Activated effector memory CD4-positive, alpha-beta T cell treated with anti-CD3 and anti-CD28 coated beads, Interleukin-2, amount 50 U/mL, for 16 hours (primary cell): ENCODE measurements at regions not wholly inside any gene's neighbourhood (a gene's known extent, or its start where the extent isn't known, plus 50 kb on each side); places are given as distances from the start of the nearest gene placed in this dataset.

ENCODE experiments used
- DNase-seq: peaks from one replicate; pipeline ENCODE4 v3.0.0-alpha.2; 2020

DNA sequence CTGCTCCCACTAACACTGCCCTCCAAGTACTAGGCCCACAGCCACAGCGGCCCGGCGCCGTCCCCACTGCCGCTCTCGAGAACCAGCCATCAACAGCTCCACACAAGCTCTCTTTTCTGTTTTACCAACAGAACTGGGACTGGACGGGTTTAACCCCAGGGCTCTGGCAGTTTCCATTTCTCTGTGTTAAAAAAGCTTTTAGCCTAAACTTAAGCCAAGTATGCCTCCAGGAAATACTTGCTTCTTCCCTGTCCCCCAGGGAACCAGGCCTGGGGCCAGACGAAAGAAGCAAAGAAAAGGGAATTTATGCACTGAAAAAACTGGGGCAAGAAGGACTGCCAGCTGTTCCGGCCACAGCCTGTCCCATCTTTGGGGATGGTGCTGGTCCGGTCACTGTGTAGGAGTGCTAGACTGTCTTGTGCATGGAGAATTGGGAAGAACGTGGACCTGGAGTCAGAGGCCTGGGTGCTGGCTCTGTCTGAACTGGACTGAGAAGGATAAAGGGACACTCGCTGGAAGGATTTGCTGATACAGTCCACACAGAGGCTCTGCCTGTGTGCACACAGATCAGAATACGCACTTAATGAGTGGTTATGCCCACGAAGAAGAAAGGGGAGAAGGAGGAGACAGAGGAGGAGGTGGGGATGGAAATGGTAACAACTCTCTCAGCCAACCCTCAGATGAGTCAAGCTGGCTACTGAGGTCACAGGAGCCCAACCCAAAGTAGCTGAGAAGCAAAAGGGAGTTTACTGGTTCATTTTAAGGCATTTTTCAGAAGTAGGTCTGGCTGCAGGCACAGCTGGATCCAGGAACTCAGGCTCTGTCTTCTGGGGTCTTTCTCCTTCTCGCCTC is 254.4 kb upstream of the PMEPA1 start:
- no peak for DNase-seq

DNA sequence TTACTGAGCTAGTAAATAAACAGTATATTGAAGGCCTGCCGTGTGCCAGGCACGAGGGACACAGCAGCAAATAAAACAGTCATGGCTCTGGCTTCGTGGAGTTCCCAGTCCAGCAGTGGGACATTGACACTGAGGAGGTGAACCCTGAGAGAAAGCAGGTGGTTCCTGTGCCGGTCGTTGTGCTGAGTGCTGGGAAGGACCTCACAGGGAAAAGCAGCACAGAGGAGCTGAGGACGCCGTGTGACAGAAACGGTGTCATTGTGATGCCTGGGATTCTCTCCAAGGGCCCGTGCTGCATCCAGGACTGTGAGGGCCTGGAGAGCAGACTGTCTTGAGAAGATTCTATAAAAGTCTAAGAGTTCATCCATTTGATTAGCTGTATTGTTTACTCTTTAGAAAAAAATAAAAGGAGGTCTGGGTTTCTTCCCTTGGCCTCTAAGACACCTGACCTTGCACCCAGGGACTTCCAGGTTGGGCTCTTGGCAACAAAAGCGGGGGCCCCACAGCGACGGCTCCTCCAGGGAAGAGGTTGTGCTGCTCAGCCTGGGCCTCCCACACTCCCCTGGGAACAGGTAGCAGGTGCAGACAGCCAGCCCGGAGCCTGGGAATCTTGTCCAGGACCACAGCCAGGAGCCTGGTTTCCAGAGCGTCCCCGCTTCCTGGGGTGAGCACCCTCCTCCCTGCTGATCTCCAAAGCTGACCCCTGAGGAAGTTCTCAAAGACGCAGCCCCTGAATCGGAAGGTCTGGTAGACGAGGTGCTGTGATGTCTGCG is 251.2 kb upstream of the PMEPA1 start:
- no peak for DNase-seq

DNA sequence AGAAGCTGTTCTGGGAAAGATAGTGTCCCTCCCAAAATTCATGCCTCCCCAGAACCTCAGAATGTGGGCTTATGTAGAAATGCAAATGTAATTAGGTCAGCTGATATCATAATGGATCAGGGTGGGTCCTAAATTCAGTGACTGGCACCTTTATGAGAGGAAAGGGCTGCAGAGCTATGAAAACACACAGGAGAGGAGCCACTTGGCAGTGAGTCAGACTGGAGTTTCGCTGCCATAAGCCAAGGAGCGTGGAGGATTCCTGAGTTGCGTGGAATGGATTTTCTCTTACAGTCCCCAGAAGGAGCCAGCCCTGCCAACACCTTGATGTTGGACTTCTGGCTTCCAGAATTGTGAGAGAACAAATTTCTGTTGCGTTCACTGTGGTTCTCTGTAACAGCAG is 249.8 kb upstream of the PMEPA1 start:
- DNase-seq, result no peak

DNA sequence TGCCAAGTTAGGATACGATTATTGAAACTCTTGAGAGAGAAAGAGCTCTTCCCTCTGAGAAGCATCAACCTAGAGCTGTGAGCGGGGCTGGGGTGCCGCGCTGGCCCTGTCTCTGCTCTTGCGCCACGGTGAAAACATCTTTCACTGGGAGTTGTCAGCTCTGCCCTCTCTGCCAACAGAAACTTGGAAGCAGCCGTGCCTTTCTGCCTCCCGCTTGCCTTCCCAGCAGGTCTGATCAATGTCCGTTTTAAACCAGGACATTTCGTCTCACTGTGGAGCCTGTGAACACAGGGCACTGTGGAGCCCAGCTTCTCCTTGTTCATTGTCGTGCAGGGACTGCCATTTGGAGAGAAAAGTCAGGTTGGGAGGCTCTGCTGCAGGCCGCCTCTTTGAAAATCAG is 249.2 kb upstream of the PMEPA1 start:
- no peak for DNase-seq

DNA sequence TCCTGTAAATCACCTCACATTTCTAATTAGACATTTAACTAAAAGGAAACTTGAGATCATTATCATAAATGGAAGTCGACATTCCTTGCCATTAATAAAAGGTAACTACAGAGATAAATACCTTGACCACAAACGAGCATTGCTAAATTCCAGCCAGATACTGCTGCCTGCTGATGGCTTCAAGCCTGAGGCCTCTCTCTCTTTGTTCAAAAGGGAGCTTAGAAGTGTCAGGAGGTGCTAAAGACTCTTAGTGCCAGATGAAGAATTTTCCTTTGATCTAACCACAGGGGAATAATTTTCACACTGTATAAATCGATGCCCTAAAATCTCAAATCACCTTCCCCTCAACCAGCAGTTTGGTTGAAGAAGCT is 248.2 kb upstream of the PMEPA1 start:
- DNase-seq, result no peak

DNA sequence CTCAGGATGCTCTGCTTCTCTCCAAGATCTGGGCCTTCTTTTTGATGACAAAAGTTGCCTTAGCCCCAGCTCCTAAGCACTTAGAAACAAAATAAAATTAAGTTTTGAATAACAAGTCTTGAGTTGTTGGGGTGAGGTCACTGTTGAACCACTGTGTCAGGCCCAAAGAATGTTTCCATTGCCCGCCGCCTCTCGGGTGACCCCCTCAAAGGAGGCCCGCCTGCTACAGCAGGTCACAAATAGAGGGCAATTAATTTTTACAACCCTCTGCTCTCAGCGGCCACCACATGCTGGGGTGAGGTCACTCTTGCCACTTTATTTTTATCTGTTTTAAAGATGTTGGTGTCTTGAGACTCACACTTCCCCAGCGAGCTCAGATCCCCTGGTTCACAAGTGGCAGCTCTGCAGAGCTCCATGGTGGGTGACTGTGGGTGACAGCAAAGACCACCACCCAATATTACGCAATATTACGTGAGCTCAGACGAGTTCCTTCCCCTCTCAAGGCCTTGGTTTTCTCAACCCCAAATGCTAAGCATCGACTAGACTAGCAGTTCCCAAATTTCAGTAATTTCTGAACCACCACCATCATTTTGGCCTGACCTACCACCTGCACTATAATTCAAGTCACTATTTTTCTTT is 247.7 kb upstream of the PMEPA1 start:
- no peak for DNase-seq

DNA sequence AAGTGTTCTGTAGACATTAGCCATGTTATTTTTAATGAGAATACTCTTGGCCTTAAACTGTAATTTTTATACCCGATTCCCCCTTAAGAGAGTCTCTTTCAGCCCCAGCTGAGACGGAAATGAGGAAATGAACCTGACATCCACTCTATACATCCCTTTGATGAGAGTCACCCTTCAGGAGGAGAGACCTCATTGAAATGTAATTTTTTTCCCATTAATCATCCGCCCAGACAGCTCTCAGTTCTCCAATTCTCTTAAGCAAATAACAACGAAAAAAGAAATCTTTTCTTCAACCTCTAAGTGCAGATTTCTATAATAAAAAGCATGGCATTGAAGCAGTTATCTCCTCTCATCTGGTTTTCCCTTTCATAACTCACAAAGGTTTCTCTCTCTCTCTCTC is 243.8 kb upstream of the PMEPA1 start:
- no peak for DNase-seq

DNA sequence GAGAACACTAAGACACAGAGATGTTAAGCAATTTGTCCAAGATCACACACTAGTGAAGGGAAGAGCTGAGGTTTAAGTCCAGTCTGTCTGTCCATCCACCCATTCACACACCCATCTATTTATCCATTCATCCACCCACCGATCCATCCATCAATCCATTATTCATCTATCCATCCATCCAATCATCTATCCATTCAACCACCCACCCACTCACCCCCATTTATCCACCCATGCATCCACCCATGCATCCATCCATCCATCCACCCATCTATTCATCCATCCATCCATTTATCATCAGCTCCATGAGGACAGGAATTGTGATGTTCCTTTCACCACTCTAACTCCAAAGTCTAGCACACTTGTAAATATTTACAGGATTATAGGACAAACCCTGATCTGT is 242.3 kb upstream of the PMEPA1 start:
- DNase-seq, result no peak

DNA sequence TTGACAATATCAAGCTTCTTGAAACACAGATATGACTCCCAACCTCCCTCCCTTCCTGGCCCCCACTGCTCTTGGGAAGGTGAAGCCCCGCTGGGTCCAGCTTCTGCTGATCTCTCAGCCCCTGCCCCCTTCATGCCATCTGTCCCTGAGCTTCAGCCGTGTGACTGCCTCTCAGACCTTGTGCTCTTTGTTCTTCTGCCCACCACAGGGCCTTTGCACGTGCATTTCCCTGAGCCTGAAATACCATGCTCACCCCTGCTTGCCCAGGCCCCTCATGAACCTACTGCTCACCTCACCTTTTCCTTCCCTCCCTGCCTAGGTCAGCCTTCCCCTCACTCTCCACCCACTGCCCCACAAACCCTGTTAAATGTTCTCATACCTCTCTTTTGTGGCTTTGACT is 241.7 kb upstream of the PMEPA1 start:
- DNase-seq, result no peak

DNA sequence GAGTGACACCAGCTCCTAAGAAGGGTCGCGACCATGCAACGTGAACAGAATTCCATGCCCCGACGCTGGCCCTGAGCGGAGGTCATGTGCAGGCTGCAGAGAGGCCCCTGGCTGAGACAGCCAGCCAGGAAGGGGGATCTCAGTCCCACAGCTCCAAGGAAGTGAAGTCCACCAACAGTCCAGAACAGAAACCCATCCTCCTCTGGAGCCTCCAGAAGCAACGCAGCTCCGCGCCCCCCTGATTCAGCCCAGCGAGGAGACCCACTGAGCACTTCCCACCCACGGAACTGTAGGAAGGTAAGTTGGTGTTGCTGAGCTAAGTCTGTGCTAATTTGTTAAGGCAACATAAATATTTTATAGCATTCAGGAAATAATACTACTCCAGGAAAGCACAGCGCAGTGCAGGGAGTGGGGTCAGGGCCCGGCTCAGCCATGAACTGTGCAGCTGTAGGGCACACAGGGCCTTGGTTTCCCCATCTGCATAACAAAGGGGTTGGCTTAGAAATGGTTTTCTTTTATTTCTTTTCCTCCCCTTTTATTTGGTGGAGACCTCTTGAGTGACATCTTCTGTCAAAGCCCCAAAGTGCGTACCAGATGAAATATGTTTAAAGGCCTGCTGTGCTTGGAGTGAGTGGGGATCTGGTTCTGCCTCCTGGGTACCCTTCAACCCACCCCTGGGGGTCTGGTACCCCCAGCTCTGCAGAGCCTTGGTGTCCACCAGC is 241.1 kb upstream of the PMEPA1 start:
- no peak for DNase-seq

DNA sequence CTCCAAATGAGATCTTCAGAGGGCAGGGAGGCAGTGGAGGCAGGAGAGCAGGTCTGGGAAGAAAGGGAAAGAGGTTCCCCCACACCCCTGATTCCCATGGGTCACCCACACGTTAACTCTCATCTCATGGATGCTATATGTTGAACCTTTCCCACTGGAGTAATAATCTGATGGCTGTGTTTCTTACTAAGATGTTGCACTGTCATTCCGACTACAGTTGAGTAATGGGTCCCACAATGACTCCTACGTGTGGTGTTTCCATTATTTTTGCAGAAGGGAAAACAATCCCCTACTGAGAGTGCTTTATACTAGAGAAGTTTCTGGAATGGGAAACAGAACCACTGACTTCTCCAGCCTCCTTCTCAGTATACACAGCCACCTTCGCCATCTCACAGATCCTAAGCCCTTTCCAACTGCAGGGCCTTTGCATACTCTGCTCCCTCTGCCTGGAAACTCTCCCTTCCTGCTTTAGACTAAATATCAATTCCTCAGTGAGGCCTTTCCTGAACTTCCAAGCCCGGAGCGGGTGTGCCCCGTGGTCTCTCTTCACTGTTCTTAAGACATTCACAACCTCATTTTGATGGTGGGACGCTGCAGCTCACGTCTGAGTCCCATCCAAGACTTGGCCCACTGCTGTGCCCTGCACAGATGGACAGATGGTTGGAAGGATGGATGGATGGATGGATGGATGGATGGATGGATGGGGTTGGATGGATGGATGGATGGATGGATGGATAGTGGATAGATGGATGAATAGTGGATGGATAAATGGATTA is 238.6 kb upstream of the PMEPA1 start:
- DNase-seq, result no peak

DNA sequence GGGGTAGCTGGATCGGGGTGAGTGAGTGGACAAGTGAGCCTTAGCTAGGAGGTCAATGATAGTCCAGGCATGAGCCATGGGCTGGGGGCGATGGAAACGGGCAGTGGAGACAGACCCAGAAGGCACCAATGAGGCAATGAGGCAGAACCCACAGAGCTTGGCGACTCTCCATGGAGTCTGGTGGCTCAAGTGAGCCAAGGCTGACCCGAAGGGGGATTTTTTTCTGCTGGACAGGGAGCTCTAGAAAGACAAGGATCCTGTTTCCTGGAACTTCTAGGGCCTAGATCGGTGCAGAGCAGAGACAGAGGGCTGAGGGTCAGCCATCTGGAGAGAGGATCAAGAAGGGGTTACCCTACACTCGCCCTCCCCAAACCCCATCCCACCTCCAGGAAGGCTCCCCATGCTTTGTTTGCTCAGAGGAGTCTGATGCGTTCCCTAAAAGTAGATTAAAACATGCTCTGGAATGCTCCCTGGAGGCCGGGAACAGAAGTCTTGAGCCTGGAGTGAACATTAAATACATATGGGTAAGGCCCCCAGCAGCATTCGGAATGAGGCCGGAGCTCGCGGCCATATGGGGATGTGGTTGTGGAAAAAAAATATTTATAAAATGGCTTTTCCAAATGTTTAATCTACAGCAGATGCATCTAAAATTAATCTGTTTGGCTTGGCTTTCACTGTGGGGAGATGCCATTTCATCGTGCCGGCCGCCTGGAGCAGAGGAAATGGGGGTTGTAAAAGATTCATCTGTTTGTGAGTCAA is 237.8 kb upstream of the PMEPA1 start:
- DNase-seq, result no peak

DNA sequence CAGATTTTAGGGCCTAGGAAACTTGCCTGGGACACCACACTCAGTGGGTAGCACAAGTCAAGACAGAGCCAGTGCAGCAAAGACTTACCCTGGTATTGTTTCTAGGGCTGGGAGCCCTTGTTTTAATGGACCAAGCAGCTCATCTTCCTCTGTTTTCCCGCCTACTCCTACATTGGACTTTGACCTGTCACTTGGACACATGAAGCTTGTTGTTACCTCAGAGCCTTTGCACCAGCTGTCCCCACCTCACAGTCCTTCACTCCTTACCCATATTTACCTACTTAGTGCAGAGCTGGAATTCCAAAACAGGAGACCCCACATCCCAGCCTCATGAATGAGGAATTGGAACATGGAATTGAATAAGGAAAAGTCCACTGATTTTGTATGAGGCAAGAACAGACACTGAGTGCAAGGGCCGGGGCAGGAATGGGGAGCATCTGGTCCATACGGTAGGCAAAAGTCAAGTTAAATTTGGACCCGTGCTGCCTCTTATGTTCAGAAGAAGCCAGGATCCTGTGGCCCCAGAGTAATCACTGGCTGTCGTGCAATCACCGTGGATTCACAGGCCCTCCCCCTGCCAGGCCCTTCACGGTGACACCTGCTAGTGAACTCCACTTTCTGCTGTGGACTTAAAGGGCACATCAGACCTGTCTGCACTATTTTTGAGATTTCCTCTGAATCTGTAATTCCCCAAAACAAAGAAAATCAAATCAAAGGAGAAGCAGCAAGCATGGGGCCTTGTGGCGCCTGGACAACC is 236.9 kb upstream of the PMEPA1 start:
- no peak for DNase-seq

DNA sequence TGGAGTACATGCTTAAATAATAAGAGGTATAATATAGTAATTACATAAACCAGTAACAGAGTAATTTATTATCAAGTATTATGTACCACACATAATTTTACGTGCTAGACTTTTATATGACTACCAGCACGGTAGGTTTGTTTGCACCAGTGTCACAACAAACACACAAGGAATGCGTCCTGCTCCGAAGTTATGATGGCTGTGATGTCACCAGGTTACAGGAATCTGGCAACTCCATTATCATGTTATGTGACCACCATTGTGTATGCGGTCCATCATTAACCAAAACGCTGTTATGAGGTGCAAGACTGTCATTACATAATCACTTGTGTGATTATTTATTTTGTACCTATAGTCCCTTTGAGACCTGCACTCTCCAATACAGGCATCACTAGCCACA is 235.2 kb upstream of the PMEPA1 start:
- DNase-seq, result no peak

DNA sequence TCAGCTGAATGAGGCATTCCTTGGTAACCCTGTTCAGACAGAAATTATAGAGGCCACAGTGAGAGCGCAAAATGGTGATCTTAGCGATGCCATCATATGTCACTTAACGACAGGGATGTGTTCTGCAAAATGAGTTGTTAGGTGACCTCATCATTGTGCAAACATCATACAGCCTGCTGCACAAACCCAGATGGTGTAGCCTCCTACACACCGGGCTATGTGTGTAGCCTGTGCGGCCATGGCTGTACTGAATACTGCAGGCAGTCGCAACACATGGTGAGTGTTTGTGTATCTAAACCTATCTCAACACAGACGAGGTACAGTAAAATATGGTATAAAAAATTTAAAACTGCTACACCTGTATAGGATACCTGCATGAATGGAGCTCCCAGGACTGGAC is 234.1 kb upstream of the PMEPA1 start:
- DNase-seq, result no peak

DNA sequence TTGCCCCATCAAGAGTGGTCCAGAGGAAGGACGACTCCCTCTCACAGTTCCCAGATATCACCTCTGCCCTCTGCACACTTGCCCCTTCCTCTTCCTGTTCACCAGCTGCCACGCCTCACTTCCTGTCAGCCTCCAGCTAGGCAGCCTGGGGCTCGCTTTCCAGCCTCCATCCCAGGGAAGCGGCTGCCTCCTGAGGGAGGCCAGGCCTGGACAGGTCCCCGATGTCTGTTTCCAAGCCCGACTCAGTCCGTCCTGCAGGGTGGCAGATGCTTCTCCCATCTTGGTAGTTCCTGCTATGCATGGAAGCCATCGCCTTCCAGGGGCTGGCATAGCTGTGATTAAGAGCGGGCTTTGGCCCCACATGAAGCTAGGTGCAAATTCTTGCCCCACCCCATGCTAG is 233.5 kb upstream of the PMEPA1 start:
- DNase-seq, result no peak

DNA sequence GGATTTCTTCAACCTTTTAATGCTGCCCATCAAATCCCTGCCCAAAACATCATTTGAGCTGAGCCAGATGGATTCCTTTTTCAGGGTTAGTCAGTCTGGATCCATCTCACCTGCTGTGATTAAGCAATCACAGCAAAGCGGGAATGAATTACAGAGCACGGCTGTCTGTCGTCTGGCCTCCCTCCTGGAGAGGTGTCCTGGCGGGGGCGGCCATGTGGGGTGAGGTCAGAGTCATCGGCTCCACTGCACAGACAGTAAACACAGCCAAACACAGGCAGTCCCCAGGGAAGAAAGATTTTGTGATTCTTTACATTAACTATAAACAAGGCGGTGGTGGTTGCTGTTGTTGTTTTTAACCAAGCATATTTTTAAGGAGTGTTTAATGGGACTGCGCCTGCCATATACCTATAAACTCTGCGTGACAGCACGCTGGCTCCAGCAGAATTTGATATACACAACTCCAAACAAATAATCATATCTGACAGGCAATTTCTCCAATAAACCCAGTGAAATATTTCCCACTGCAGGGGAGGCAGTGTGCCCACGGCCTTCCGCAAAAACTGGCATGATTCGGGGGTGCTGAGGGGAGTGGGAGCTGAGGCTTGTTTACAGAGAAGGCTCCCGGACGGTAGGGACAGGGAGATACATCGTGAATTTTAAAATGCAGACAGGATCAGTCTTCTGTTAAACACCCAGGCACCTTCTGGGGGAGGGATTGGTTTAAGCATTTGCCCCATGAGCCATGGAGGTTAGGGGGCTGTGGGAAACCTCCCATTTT is 232.0 kb upstream of the PMEPA1 start:
- DNase-seq, result no peak

DNA sequence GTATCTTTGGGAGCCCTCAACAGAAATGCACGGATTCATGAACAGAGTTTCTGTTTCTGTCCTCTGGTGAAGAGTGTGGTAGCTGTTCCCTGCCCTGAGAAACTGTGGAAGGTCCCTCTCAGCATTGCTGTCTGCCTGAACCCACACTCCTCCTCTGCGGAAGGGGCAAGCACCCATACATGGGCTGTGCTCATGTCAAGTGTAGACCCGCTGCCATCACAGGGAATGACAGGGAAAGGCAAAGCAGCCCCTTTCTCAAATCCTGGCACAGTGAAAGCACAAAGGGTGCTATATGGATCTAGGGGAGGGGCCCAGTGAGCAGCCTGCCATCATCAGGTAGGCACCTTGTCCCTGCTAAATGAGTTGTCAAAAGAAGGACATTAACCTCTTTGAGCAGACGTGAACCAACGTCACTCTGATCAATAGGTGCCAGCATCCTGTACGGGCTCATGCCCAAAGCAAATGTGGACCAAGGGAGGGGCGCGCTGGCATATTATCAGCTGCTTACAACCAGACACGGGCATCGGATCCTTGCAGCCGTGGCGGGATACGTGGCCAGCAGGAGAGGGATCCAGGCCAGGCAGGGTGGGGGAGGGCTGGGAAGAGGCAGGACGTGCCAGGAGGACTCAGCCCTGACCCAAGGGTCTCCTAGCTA is 231.2 kb upstream of the PMEPA1 start:
- no peak for DNase-seq

DNA sequence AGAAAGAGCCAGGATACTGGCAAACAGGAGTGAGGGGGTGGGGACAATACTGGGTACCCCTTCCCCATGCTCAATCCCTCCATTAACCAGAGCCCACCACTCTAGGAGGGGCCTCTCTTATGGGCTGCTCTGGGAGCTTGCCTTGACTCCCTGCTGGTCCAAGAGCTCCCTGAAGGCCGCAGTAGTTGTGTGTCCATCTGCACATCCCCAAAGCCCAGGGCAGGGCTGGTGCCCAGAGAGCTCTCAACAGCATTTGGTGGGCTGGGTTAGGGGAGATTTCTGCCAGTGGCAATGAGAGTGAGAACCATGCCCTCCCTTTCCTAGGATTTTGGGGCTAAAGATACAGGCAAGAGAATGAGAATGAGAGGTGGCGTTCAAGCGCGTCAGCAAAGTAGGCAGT is 230.6 kb upstream of the PMEPA1 start:
- DNase-seq, result no peak

DNA sequence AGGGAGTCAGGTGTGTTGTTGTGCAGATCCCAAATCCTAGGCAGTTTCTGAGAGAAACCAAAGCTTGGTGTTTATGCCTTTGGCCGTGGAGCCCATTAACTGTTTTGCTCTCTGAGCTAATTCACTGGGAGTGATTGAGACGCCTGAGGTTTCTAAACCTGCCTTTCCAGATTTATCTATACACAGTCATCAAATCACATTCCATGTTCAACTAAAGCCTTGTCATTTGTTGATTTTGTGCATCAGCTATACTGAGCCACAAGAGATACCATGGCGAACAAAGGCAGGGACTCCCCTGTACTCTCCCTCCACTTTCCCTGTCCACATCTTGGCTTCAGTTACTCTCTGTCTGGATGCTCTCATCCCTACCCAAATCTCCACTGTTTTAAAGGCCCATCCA is 229.7 kb upstream of the PMEPA1 start:
- no peak for DNase-seq
